HG03175 (cell line): ENCODE measurements at regions not wholly inside any gene's neighbourhood (a gene's known extent, or its start where the extent isn't known, plus 50 kb on each side); places are given as distances from the start of the nearest gene placed in this dataset.
"Not testable (repeated sequence)": the region's sequence is repeated elsewhere in the genome, so short reads cannot be mapped to it uniquely, and the experiment has no call there.

Experiments used
- ATAC-seq: cut with Tn5 transposase; IDR thresholded peaks from one replicate; pipeline ENCODE4 v1.9.1; 2021; ENCODE audit warnings: mild to moderate bottlenecking, moderate library complexity; ENCODE audit not compliant: unreplicated experiment

GRCh38 chr4:177494791-177495190 is 52.6 kb upstream of the AGA start:
- no peak for ATAC-seq

GRCh38 chr4:177495626-177496025 is 53.4 kb upstream of the AGA start:
- ATAC-seq, result not testable (repeated sequence)

GRCh38 chr4:177499537-177499936 is 57.3 kb upstream of the AGA start:
- no peak for ATAC-seq

- no peak for ATAC-seq
Observed at GRCh38 chr4:177505171-177505615, 63.0 kb upstream of the AGA start.

GRCh38 chr4:177508662-177509061 is 66.4 kb upstream of the AGA start:
- no peak for ATAC-seq

GRCh38 chr4:177509226-177509745 is 67.0 kb upstream of the AGA start:
- ATAC-seq, result no peak

GRCh38 chr4:177511611-177512010 is 69.4 kb upstream of the AGA start:
- ATAC-seq, result no peak

- no peak for ATAC-seq
Observed at GRCh38 chr4:177512646-177513045, 70.4 kb upstream of the AGA start.

GRCh38 chr4:177517862-177518261 is 75.6 kb upstream of the AGA start:
- no peak for ATAC-seq

- no peak for ATAC-seq
Observed at GRCh38 chr4:177519481-177520260, 77.4 kb upstream of the AGA start.

GRCh38 chr4:177528620-177529019 is 86.4 kb upstream of the AGA start:
- no peak for ATAC-seq

- no peak for ATAC-seq
Observed at GRCh38 chr4:177530561-177530960, 88.3 kb upstream of the AGA start.

- ATAC-seq, result no peak
Observed at GRCh38 chr4:177532358-177532757, 90.1 kb upstream of the AGA start.

- not testable (repeated sequence) for ATAC-seq
Observed at GRCh38 chr4:177534841-177535240, 92.6 kb upstream of the AGA start.

GRCh38 chr4:177546745-177547144 is 104.5 kb upstream of the AGA start:
- ATAC-seq, result no peak

GRCh38 chr4:177547985-177548384 is 105.7 kb upstream of the AGA start:
- ATAC-seq, result no peak

GRCh38 chr4:177555007-177555574 is 112.9 kb upstream of the AGA start:
- no peak for ATAC-seq

- ATAC-seq, result no peak
Observed at GRCh38 chr4:177557416-177557815, 115.2 kb upstream of the AGA start.

- ATAC-seq, result no peak
Observed at GRCh38 chr4:177558995-177559394, 116.8 kb upstream of the AGA start.

GRCh38 chr4:177562163-177562562 is 119.9 kb upstream of the AGA start:
- no peak for ATAC-seq

GRCh38 chr4:177562859-177563258 is 120.6 kb upstream of the AGA start:
- ATAC-seq, result no peak

GRCh38 chr4:177566691-177567090 is 124.5 kb upstream of the AGA start:
- no peak for ATAC-seq
